IMR-90 (cell line): ENCODE measurements at regions not wholly inside any gene's neighbourhood (a gene's known extent, or its start where the extent isn't known, plus 50 kb on each side); places are given as distances from the start of the nearest gene placed in this dataset.

Source experiments
- ATAC-seq: fragments of 200-7000 bp; cut with Tn5 transposase; 2 replicates; pipeline ENCODE4 v1.9.1; 2020; ENCODE audit warnings: low read depth, mild to moderate bottlenecking, moderate library complexity
- BruUV-seq: library from RNA; stranded (reverse); fragments of 400-500 nt; replicated peaks from 2 replicates; lab custom pipeline; 2021; lab: Mats Ljungman, UMichigan
- CTCF ChIA-PET: fragments of 300-600 bp; formaldehyde crosslinking; extraction: SDS; loops from one replicate; lab custom pipeline; 2021; ENCODE audit warnings: antibody characterized with exemption; lab: Yijun Ruan, JAX
- POLR2A ChIA-PET: fragments of 300-600 bp; sonication (Branson Sonifier 250); formaldehyde crosslinking; loops from one replicate; lab custom pipeline; 2022; ENCODE audit warnings: antibody characterized with exemption; ENCODE audit not compliant: unreplicated experiment; lab: Charles Lee
- DNase-seq: peaks from one replicate; pipeline ENCODE4 v3.0.0; 2013
- H2AFZ ChIP-seq: replicated peaks from 2 replicates; pipeline ENCODE3; 2013; ENCODE audit warnings: low read length, mild to moderate bottlenecking; ENCODE audit not compliant: poor library complexity
- H2AK5ac ChIP-seq: 2 replicates; pipeline ENCODE4 v1.6.1; 2013; ENCODE audit warnings: low read depth, low read length, inconsistent platforms
- H2AK9ac ChIP-seq: replicated peaks from 2 replicates; pipeline ENCODE3; 2013; ENCODE audit warnings: mild to moderate bottlenecking, low read depth, low read length, moderate library complexity; ENCODE audit not compliant: poor library complexity
- H2BK120ac ChIP-seq: 2 replicates; pipeline ENCODE4 v1.6.1; 2013; ENCODE audit warnings: low read depth, low read length, inconsistent platforms
- H2BK15ac ChIP-seq: 3 replicates; pipeline ENCODE4 v1.6.1; 2013; ENCODE audit warnings: low read depth, low read length, inconsistent platforms
- H2BK20ac ChIP-seq: 2 replicates; pipeline ENCODE4 v1.6.1; 2013; ENCODE audit warnings: low read depth, mild to moderate bottlenecking, inconsistent platforms, low read length, moderate library complexity
- H2BK5ac ChIP-seq: 2 replicates; pipeline ENCODE4 v1.6.1; 2013; ENCODE audit warnings: mild to moderate bottlenecking, low read depth, low read length, inconsistent platforms; ENCODE audit not compliant: poor library complexity, severe bottlenecking
- H3K14ac ChIP-seq: replicated peaks from 2 replicates; pipeline ENCODE4 v1.6.1; 2013; ENCODE audit warnings: low read depth, low read length, inconsistent platforms
- H3K18ac ChIP-seq: 2 replicates; pipeline ENCODE4 v1.6.1; 2013; ENCODE audit warnings: low read depth, low read length, control low read depth
- H3K23ac ChIP-seq: 2 replicates; pipeline ENCODE4 v1.6.1; 2013; ENCODE audit warnings: low read depth, low read length, inconsistent platforms
- H3K27ac ChIP-seq: 2 replicates; pipeline ENCODE4 v1.5.1; 2013; ENCODE audit warnings: mild to moderate bottlenecking, control low read depth, low read length; ENCODE audit not compliant: insufficient read depth
- H3K27me3 ChIP-seq: 2 replicates; pipeline ENCODE4 v1.6.1; 2013; ENCODE audit warnings: low read length; ENCODE audit not compliant: control insufficient read depth, insufficient read depth
- H3K36me3 ChIP-seq: 2 replicates; pipeline ENCODE4 v1.6.1; 2013; ENCODE audit warnings: low read length, mixed read lengths; ENCODE audit not compliant: control insufficient read depth, insufficient read depth
- H3K4ac ChIP-seq: 2 replicates; pipeline ENCODE4 v1.6.1; 2013; ENCODE audit warnings: low read depth, low read length, inconsistent platforms
- H3K4me1 ChIP-seq: 2 replicates; pipeline ENCODE4 v1.6.1; 2013; ENCODE audit warnings: low read length, mixed read lengths; ENCODE audit not compliant: control insufficient read depth, insufficient read depth
- H3K4me2 ChIP-seq: 2 replicates; pipeline ENCODE4 v1.6.1; 2013; ENCODE audit warnings: low read depth, mild to moderate bottlenecking, control low read depth, low read length, moderate library complexity
- H3K4me3 ChIP-seq: 2 replicates; pipeline ENCODE4 v1.5.1; 2013; ENCODE audit warnings: low read depth, mild to moderate bottlenecking, control low read depth, low read length, moderate library complexity; ENCODE audit not compliant: insufficient read depth
- H3K56ac ChIP-seq: 2 replicates; pipeline ENCODE4 v1.6.1; 2013; ENCODE audit warnings: low read length, inconsistent platforms; ENCODE audit not compliant: insufficient read depth; ENCODE audit errors: extremely low read depth
- H3K79me1 ChIP-seq, 2 experiments: 2 replicates each; pipeline ENCODE4 v1.6.1; 2013; ENCODE audit warnings: low read length in 2 of 2, inconsistent platforms in 1 of 2, low read depth in 1 of 2
- H3K9ac ChIP-seq: 2 replicates; pipeline ENCODE4 v1.6.1; 2013; ENCODE audit warnings: low read depth, low read length, control low read depth
- H3K9me1 ChIP-seq: 2 replicates; pipeline ENCODE4 v1.6.1; 2013; ENCODE audit warnings: low read length, inconsistent platforms; ENCODE audit not compliant: insufficient read depth
- H3K9me3 ChIP-seq: 2 replicates; pipeline ENCODE4 v1.6.1; 2013; ENCODE audit warnings: low read length; ENCODE audit not compliant: control insufficient read depth, insufficient read depth
- H4K20me1 ChIP-seq: 2 replicates; pipeline ENCODE4 v1.6.1; 2013; ENCODE audit warnings: low read length, inconsistent platforms; ENCODE audit not compliant: insufficient read depth
- H4K5ac ChIP-seq: 2 replicates; pipeline ENCODE4 v1.6.1; 2013; ENCODE audit warnings: mild to moderate bottlenecking, low read depth, low read length, control low read depth
- H4K8ac ChIP-seq, 2 experiments: 2 replicates each; pipeline ENCODE4 v1.6.1; 2013; ENCODE audit warnings: low read depth in 2 of 2, low read length in 2 of 2, control low read depth in 1 of 2, inconsistent platforms in 1 of 2
- H4K91ac ChIP-seq: 2 replicates; pipeline ENCODE4 v1.6.1; 2013; ENCODE audit warnings: low read depth, low read length, inconsistent platforms; ENCODE audit not compliant: insufficient read depth
- BHLHE40 ChIP-seq: fragments of 150-350 bp; IDR thresholded peaks from 2 replicates; pipeline ENCODE4 v1.6.1; 2016; ENCODE audit warnings: mild to moderate bottlenecking, low read depth, low read length
- CEBPB ChIP-seq: IDR thresholded peaks from 2 replicates; pipeline ENCODE4 v1.6.1; 2012; ENCODE audit warnings: low read depth, low read length, improper control_type of control experiment
- CHD1 ChIP-seq: IDR thresholded peaks from 2 replicates; pipeline ENCODE4 v1.6.1; 2012; ENCODE audit warnings: low read depth, low read length, improper control_type of control experiment
- FOS ChIP-seq: fragments of 150-350 bp; IDR thresholded peaks from 2 replicates; pipeline ENCODE4 v1.6.1; 2016; ENCODE audit warnings: low read depth, low read length
- RAD21 ChIP-seq: IDR thresholded peaks from 2 replicates; pipeline ENCODE4 v1.6.1; 2012; ENCODE audit warnings: low read length, improper control_type of control experiment
- RFX5 ChIP-seq: IDR thresholded peaks from 2 replicates; pipeline ENCODE4 v1.8.0; 2012; ENCODE audit warnings: low read depth, mild to moderate bottlenecking, low read length, moderate library complexity
- SMC3 ChIP-seq: fragments of 150-350 bp; IDR thresholded peaks from 2 replicates; pipeline ENCODE4 v1.6.1; 2016; ENCODE audit warnings: low read depth, mild to moderate bottlenecking, antibody characterized with exemption, low read length, moderate library complexity
- USF2 ChIP-seq: fragments of 150-350 bp; IDR thresholded peaks from 2 replicates; pipeline ENCODE4 v1.6.1; 2017; ENCODE audit warnings: mild to moderate bottlenecking, antibody characterized with exemption, low read length, low read depth
- WGBS, 2 experiments: methylation state at CpG; one replicate each; pipeline versions ENCODE4 v1.1.5 to v1.1.7; 2013; ENCODE audit warnings: missing lambda C conversion rate in 2 of 2; ENCODE audit not compliant: insufficient read length in 1 of 2; ENCODE audit errors: extremely low coverage in 2 of 2; 5-methylcytosine and 5-hydroxymethylcytosine counted together
- dilution Hi-C: fragments of 300-500 bp; cut with HindIII; formaldehyde crosslinking; loops from one replicate; pipeline ENCODE4 v1.14.3; 2018; ENCODE audit warnings: low sequenced_read_pairs; ENCODE audit not compliant: unreplicated experiment
- in situ Hi-C: fragments of 300-500 bp; cut with MboI; formaldehyde crosslinking; loops from 3 replicates; pipeline ENCODE4 v1.14.3; 2019; ENCODE audit warnings: low sequenced_read_pairs, inconsistent platforms, mixed read lengths
- intact Hi-C: fragments of 100-400 bp; cut with micrococcal nuclease; formaldehyde crosslinking; loops from 2 replicates; pipeline ENCODE4 v1.10.0; 2022

- WGBS, 2 experiments = no CpG with 5 or more reads among the region's 1 CpG
- CTCF ChIA-PET = interaction anchor here (0.6 kb wide), 1 partner anchor 21 kb away, joined by 3 read pairs; no protein-coding TSS in a partner anchor
- in situ Hi-C loops = no loop called here
These were observed 138.6 kb upstream of the B3GALT2 start for GRCh38 chr1:193325042-193325441.

More at GRCh38 chr1:193325042-193325441, 138.6 kb upstream of the B3GALT2 start:
- BruUV-seq = no TSS peak
- TF ChIP-seq CHD1 (no peak), SMC3 (no peak), CEBPB (no peak), RAD21 (no peak), RFX5 (no peak), FOS (no peak), USF2 (no peak), BHLHE40 (no peak)
- peak overlapping the region; percentile 30 to 31; a peak in 3 of 4 replicates for H4K8ac ChIP-seq
- no peaks in the 10 kb centered on the region for H3K79me1 ChIP-seq
- no peak overlapping the region for H3K4me2 ChIP-seq
- H2AK9ac ChIP-seq = no peak overlapping the region
- POLR2A ChIA-PET = no interaction called here
- intact Hi-C loops = no loop called here
- no peak overlapping the region for H3K4ac ChIP-seq
- H3K9me1 ChIP-seq = no peaks in the 10 kb centered on the region
- peaks cover 6% of the 10 kb centered on the region; the same call in 1 of the 2 replicates for H3K4me1 ChIP-seq
- H3K14ac ChIP-seq = no peak overlapping the region
- peak overlapping the region; percentile 61; the same call in 1 of the 2 replicates for H3K18ac ChIP-seq
- ATAC-seq = no peak
- H2BK5ac ChIP-seq = peak overlapping the region; percentile 40
- H3K27me3 ChIP-seq = no peaks in the 10 kb centered on the region
- no peaks in the 10 kb centered on the region for H4K20me1 ChIP-seq
- H2BK20ac ChIP-seq = 0 out of 2 replicates have a peak overlapping the region, but pooled peaks have one; percentile 57
- H3K23ac ChIP-seq = no peak overlapping the region
- DNase-seq = no peak
- no peak overlapping the region for H2BK15ac ChIP-seq
- H3K27ac ChIP-seq = no peak overlapping the region
- H3K56ac ChIP-seq = no peak overlapping the region
- no peaks in the 10 kb centered on the region for H3K36me3 ChIP-seq
- dilution Hi-C loops = no loop called here
- peaks cover 10% of the 10 kb centered on the region for H3K9me3 ChIP-seq
- H4K5ac ChIP-seq = no peak overlapping the region; the same call in 1 of the 2 replicates
- H4K91ac ChIP-seq = no peak overlapping the region
- no peak overlapping the region for H3K4me3 ChIP-seq
- peak overlapping the region; percentile 79; the same call in 1 of the 2 replicates for H2BK120ac ChIP-seq
- no peak overlapping the region for H3K9ac ChIP-seq
- no peak overlapping the region for H2AFZ ChIP-seq
- H2AK5ac ChIP-seq = no peak overlapping the region
